H9 (cell line): ENCODE measurements at regions not wholly inside any gene's neighbourhood (a gene's known extent, or its start where the extent isn't known, plus 50 kb on each side); places are given as distances from the start of the nearest gene placed in this dataset.

Experiments
- DNase-seq: peaks from one replicate; pipeline ENCODE4 v3.0.0-alpha.2; 2017
- H2AFZ ChIP-seq: one replicate; pipeline ENCODE4 v1.6.1; 2013; ENCODE audit warnings: mild to moderate bottlenecking, low read length, control low read depth, moderate library complexity
- H2AK5ac ChIP-seq: 2 replicates; pipeline ENCODE4 v1.6.1; 2013; ENCODE audit warnings: low read length, control low read depth, mixed read lengths; ENCODE audit not compliant: insufficient read length
- H2BK120ac ChIP-seq: one replicate; pipeline ENCODE4 v1.6.1; 2013; ENCODE audit warnings: low read depth, mild to moderate bottlenecking, low read length, control low read depth, inconsistent platforms; ENCODE audit not compliant: poor library complexity, severe bottlenecking
- H2BK12ac ChIP-seq: 2 replicates; pipeline ENCODE4 v1.6.1; 2013; ENCODE audit warnings: low read length, control low read depth, mixed read lengths, low read depth; ENCODE audit not compliant: insufficient read length
- H2BK15ac ChIP-seq: 2 replicates; pipeline ENCODE4 v1.6.1; 2013; ENCODE audit warnings: low read depth, low read length, control low read depth
- H2BK20ac ChIP-seq: one replicate; pipeline ENCODE4 v1.6.1; 2013; ENCODE audit warnings: low read depth, mild to moderate bottlenecking, low read length, control low read depth, inconsistent platforms; ENCODE audit not compliant: poor library complexity, severe bottlenecking
- H2BK5ac ChIP-seq: 2 replicates; pipeline ENCODE4 v1.6.1; 2013; ENCODE audit warnings: low read length, control low read depth, mixed read lengths; ENCODE audit not compliant: insufficient read length
- H3K14ac ChIP-seq: 2 replicates; pipeline ENCODE4 v1.6.1; 2013; ENCODE audit warnings: low read length, control low read depth; ENCODE audit not compliant: insufficient read depth
- H3K18ac ChIP-seq: 2 replicates; pipeline ENCODE4 v1.6.1; 2013; ENCODE audit warnings: low read depth, mild to moderate bottlenecking, mixed read lengths, low read length, control low read depth; ENCODE audit not compliant: insufficient read length
- H3K23ac ChIP-seq: 2 replicates; pipeline ENCODE4 v1.6.1; 2013; ENCODE audit warnings: low read length, control low read depth, mixed read lengths, low read depth; ENCODE audit not compliant: insufficient read length
- H3K23me2 ChIP-seq: 2 replicates; pipeline ENCODE4 v1.6.1; 2013; ENCODE audit warnings: low read depth, mild to moderate bottlenecking, mixed read lengths, low read length, control low read depth; ENCODE audit not compliant: insufficient read length, poor library complexity, severe bottlenecking
- H3K27ac ChIP-seq: 2 replicates; pipeline ENCODE4 v1.5.1; 2013; ENCODE audit warnings: low read length, control low read depth, mixed read lengths, low read depth; ENCODE audit not compliant: insufficient read length
- H3K27me3 ChIP-seq: 2 replicates; pipeline ENCODE4 v1.6.1; 2013; ENCODE audit warnings: low read length, control low read depth, inconsistent platforms; ENCODE audit not compliant: insufficient read depth
- H3K4ac ChIP-seq: 2 replicates; pipeline ENCODE4 v1.6.1; 2013; ENCODE audit warnings: low read depth, mild to moderate bottlenecking, control low read depth, inconsistent platforms, low read length, moderate library complexity
- H3K4me1 ChIP-seq: 2 replicates; pipeline ENCODE4 v1.6.1; 2013; ENCODE audit warnings: low read length, control low read depth, inconsistent platforms; ENCODE audit not compliant: insufficient read depth
- H3K4me2 ChIP-seq: 2 replicates; pipeline ENCODE4 v1.6.1; 2013; ENCODE audit warnings: low read length, control low read depth, mixed read lengths; ENCODE audit not compliant: insufficient read length, insufficient read depth
- H3K56ac ChIP-seq: 2 replicates; pipeline ENCODE4 v1.6.1; 2013; ENCODE audit warnings: low read depth, mild to moderate bottlenecking, mixed read lengths, low read length, control low read depth; ENCODE audit not compliant: insufficient read length
- H3K79me1 ChIP-seq: 2 replicates; pipeline ENCODE4 v1.6.1; 2013; ENCODE audit warnings: low read depth, mild to moderate bottlenecking, moderate library complexity, low read length, control low read depth, inconsistent platforms; ENCODE audit not compliant: insufficient read depth, poor library complexity, severe bottlenecking
- H3K79me2 ChIP-seq: 2 replicates; pipeline ENCODE4 v1.6.1; 2013; ENCODE audit warnings: low read length, control low read depth, inconsistent platforms; ENCODE audit not compliant: insufficient read depth
- H3K9ac ChIP-seq: 2 replicates; pipeline ENCODE4 v1.6.1; 2013; ENCODE audit warnings: low read length, control low read depth, mixed read lengths; ENCODE audit not compliant: insufficient read length; ENCODE audit errors: extremely low read depth
- H3K9me3 ChIP-seq: one replicate; pipeline ENCODE4 v1.6.1; 2013; ENCODE audit warnings: low read depth, low read length, inconsistent platforms; ENCODE audit not compliant: control insufficient read depth
- H3T11ph ChIP-seq: one replicate; pipeline ENCODE4 v1.6.1; 2013; ENCODE audit warnings: mild to moderate bottlenecking, low read length, control low read depth, inconsistent platforms
- H4K20me1 ChIP-seq: one replicate; pipeline ENCODE4 v1.6.1; 2013; ENCODE audit not compliant: control insufficient read depth, insufficient read length, insufficient read depth
- H4K5ac ChIP-seq: 2 replicates; pipeline ENCODE4 v1.6.1; 2013; ENCODE audit warnings: low read depth, mild to moderate bottlenecking, mixed read lengths, low read length, control low read depth; ENCODE audit not compliant: insufficient read length
- H4K8ac ChIP-seq: replicated peaks from 2 replicates; pipeline ENCODE4 v1.6.1; 2013; ENCODE audit warnings: low read length, control low read depth, mixed read lengths, low read depth; ENCODE audit not compliant: insufficient read length
- H4K91ac ChIP-seq: 2 replicates; pipeline ENCODE4 v1.6.1; 2013; ENCODE audit warnings: low read depth, mild to moderate bottlenecking, moderate library complexity, mixed read lengths, low read length, control low read depth; ENCODE audit not compliant: insufficient read length
- H3K27ac Mint-ChIP-seq, 3 experiments: 2 replicates in 2 of 3; 3 replicates in 1 of 3; pipeline ENCODE4 v1.8.0; 2020 to 2021; ENCODE audit warnings: mixed read lengths in 3 of 3, mild to moderate bottlenecking in 1 of 3, moderate library complexity in 1 of 3
- H3K27me3 Mint-ChIP-seq: 2 replicates; pipeline ENCODE4 v1.8.0; 2021; ENCODE audit warnings: low read depth, mild to moderate bottlenecking, moderate library complexity, mixed read lengths
- H3K36me3 Mint-ChIP-seq, 3 experiments: 2 replicates in 2 of 3; 3 replicates in 1 of 3; pipeline ENCODE4 v1.8.0; 2020 to 2021; ENCODE audit warnings: low read depth in 3 of 3, mixed read lengths in 3 of 3; ENCODE audit not compliant: insufficient read depth in 1 of 3
- H3K4me1 Mint-ChIP-seq, 2 experiments: 2 replicates each; pipeline ENCODE4 v1.8.0; 2020; ENCODE audit warnings: mixed read lengths in 2 of 2
- H3K4me3 Mint-ChIP-seq, 2 experiments: 2 replicates in 1 of 2; 3 replicates in 1 of 2; pipeline ENCODE4 v1.8.0; 2020 to 2021; ENCODE audit warnings: mild to moderate bottlenecking in 2 of 2, mixed read lengths in 2 of 2, moderate library complexity in 1 of 2
- H3K9me3 Mint-ChIP-seq, 2 experiments: 2 replicates in 1 of 2; 3 replicates in 1 of 2; pipeline ENCODE4 v1.8.0; 2020; ENCODE audit warnings: mild to moderate bottlenecking in 2 of 2, mixed read lengths in 2 of 2, moderate library complexity in 1 of 2
- CTCF ChIP-seq: fragments of 200-600 bp; sonication (generic); conservative IDR thresholded peaks from 3 replicates; pipeline ENCODE4 v1.8.0; 2021; ENCODE audit warnings: antibody characterized with exemption, mild to moderate bottlenecking
- WGBS: extraction: QIAGEN DNeasy Blood & Tissue Kit; methylation state at CpG from one replicate; pipeline ENCODE4 v1.1.7; 2013; ENCODE audit warnings: missing lambda C conversion rate, low lambda C conversion rate, mixed read lengths; ENCODE audit not compliant: insufficient read length; ENCODE audit errors: extremely low coverage; 5-methylcytosine and 5-hydroxymethylcytosine counted together

DNA sequence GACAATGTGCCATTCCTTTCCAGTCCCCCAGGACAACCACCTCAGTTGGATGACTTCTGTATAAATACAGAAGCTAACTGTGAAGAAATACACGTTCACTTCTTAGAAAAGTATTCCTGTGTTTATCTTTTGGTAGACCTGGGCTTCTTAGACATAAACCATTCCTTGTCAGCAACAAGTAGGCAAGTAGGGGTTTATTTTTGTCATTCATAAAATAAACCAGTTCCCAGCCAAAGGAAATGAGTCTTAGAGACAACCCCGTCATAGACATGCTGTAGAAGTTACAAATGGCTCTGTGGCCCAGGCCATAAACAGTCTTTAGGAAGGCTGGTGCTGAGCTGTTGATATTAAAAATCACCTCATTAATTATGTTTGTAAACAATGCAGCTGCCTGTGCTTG is 243.2 kb downstream of the SPTSSA start:
- peaks cover 15 to 23% of the 10 kb centered on the region in 2 experiments for H3K4me1 Mint-ChIP-seq

More for the DNA sequence above, 243.2 kb downstream of the SPTSSA start:
- no peaks in the 10 kb centered on the region for H3K23me2 ChIP-seq
- no peak overlapping the region for H3K56ac ChIP-seq
- no peak overlapping the region for H2AFZ ChIP-seq
- no peak overlapping the region for H3K9ac ChIP-seq
- H3K4me2 ChIP-seq = no peak overlapping the region
- H3K27me3 Mint-ChIP-seq = no peaks in the 10 kb centered on the region
- H3K27me3 ChIP-seq = no peaks in the 10 kb centered on the region
- H4K91ac ChIP-seq = no peak overlapping the region
- H2BK5ac ChIP-seq = no peak overlapping the region
- no peak overlapping the region for H3K4me3 Mint-ChIP-seq
- no peak overlapping the region for H3K27ac Mint-ChIP-seq
- no peak overlapping the region for H2BK120ac ChIP-seq
- TF ChIP-seq CTCF = no peak
- no CpG with 5 or more reads among the region's 2 CpGs for WGBS
- H3K36me3 Mint-ChIP-seq = no peaks in the 10 kb centered on the region; a peak in 1 of 7 replicates
- DNase-seq = no peak
- H3K79me1 ChIP-seq = no peaks in the 10 kb centered on the region
- H3K14ac ChIP-seq = no peak overlapping the region
- H3K23ac ChIP-seq = no peak overlapping the region
- H3K9me3 Mint-ChIP-seq = no peaks in the 10 kb centered on the region; a peak in 1 of 5 replicates
- no peak overlapping the region for H3T11ph ChIP-seq
- H3K9me3 ChIP-seq = no peaks in the 10 kb centered on the region
- H3K4me1 ChIP-seq = no peaks in the 10 kb centered on the region; the same call in 1 of the 2 replicates
- no peak overlapping the region for H2BK15ac ChIP-seq
- H3K4ac ChIP-seq = no peak overlapping the region
- H2BK20ac ChIP-seq = no peak overlapping the region
- H4K20me1 ChIP-seq = no peaks in the 10 kb centered on the region
- no peak overlapping the region for H2BK12ac ChIP-seq
- H3K79me2 ChIP-seq = no peaks in the 10 kb centered on the region
- H4K8ac ChIP-seq = no peak overlapping the region
- no peak overlapping the region for H4K5ac ChIP-seq
- no peak overlapping the region for H3K27ac ChIP-seq
- no peak overlapping the region for H3K18ac ChIP-seq
- no peak overlapping the region for H2AK5ac ChIP-seq
